IMR-90 (cell line): ENCODE measurements at regions not wholly inside any gene's neighbourhood (a gene's known extent, or its start where the extent isn't known, plus 50 kb on each side); places are given as distances from the start of the nearest gene placed in this dataset.
"Not testable (repeated sequence)": the region's sequence is repeated elsewhere in the genome, so short reads cannot be mapped to it uniquely, and the experiment has no call there.

Source experiments
- BHLHE40 ChIP-seq: fragments of 150-350 bp; IDR thresholded peaks from 2 replicates; pipeline ENCODE4 v1.6.1; 2016; ENCODE audit warnings: mild to moderate bottlenecking, low read depth, low read length
- CEBPB ChIP-seq: IDR thresholded peaks from 2 replicates; pipeline ENCODE4 v1.6.1; 2012; ENCODE audit warnings: low read depth, low read length, improper control_type of control experiment
- CTCF ChIP-seq: conservative IDR thresholded peaks from 2 replicates; pipeline ENCODE4 v1.5.1; 2012; ENCODE audit warnings: mild to moderate bottlenecking, low read depth, low read length, improper control_type of control experiment
- MAFK ChIP-seq: IDR thresholded peaks from 2 replicates; pipeline ENCODE4 v1.6.1; 2012; ENCODE audit warnings: low read depth, low read length, improper control_type of control experiment
- NFE2L2 ChIP-seq: fragments of 150-350 bp; IDR thresholded peaks from 2 replicates; pipeline ENCODE4 v1.6.1; 2016; ENCODE audit warnings: low read depth, mild to moderate bottlenecking, low read length
- POLR2A ChIP-seq: IDR thresholded peaks from 2 replicates; pipeline ENCODE4 v1.6.1; 2012; ENCODE audit warnings: mild to moderate bottlenecking, low read depth, low read length
- RFX5 ChIP-seq: IDR thresholded peaks from 2 replicates; pipeline ENCODE4 v1.8.0; 2012; ENCODE audit warnings: low read depth, mild to moderate bottlenecking, low read length, moderate library complexity
- USF2 ChIP-seq: fragments of 150-350 bp; IDR thresholded peaks from 2 replicates; pipeline ENCODE4 v1.6.1; 2017; ENCODE audit warnings: mild to moderate bottlenecking, antibody characterized with exemption, low read length, low read depth

- TF ChIP-seq USF2, CTCF, CEBPB, RFX5, POLR2A, MAFK, BHLHE40, NFE2L2: not testable (repeated sequence)
Measured at GRCh38 chr5:99478450-99478849, 549.6 kb upstream of the CHD1 start.
